A549 (cell line): ENCODE measurements at regions not wholly inside any gene's neighbourhood (a gene's known extent, or its start where the extent isn't known, plus 50 kb on each side); places are given as distances from the start of the nearest gene placed in this dataset.

ENCODE experiments used
- ATAC-seq, 2 experiments: fragments of 200-7000 bp in 1 of 2; fragments of >200 bp in 1 of 2; cut with Nextera tagmentation in 1 of 2; cut with Tn5 transposase in 1 of 2; 3 replicates each; pipeline versions ENCODE4 v1.8.0 to v1.9.1; 2018 to 2020; ENCODE audit warnings: mild to moderate bottlenecking in 1 of 2, moderate library complexity in 1 of 2
- CTCF ChIA-PET: fragments of 300-600 bp; sonication (Branson Sonifier 250); formaldehyde crosslinking; extraction: SDS; loops from one replicate; lab custom pipeline; 2021; ENCODE audit warnings: antibody characterized with exemption, inconsistent platforms; lab: Yijun Ruan, JAX
- POLR2A ChIA-PET: fragments of 350-600 bp; formaldehyde crosslinking; extraction: SDS; loops from one replicate; lab custom pipeline; 2021; ENCODE audit warnings: antibody characterized with exemption, inconsistent platforms; lab: Yijun Ruan, JAX
- DNase-seq, 2 experiments: peaks; one replicate each; pipeline versions ENCODE4 v3.0.0 to v3.0.0-alpha.2; 2011 to 2016; ENCODE audit warnings: low read depth in 1 of 2, low spot score in 1 of 2
- FAIRE-seq: peaks from 2 replicates; lab custom pipeline; 2011; peaks lifted over from hg19 to GRCh38; lab: Jason Lieb, UNC
- H3K27ac ChIP-seq, 2 experiments: fragments of >200 bp; sonication (Bioruptor Twin); formaldehyde crosslinking; 3 replicates each; pipeline ENCODE4 v1.5.1; 2016 to 2017
- H3K4me1 ChIP-seq: fragments of >200 bp; sonication (Bioruptor Twin); formaldehyde crosslinking; 3 replicates; pipeline ENCODE4 v1.6.1; 2016
- H3K4me2 ChIP-seq: fragments of >200 bp; sonication (Bioruptor Twin); formaldehyde crosslinking; 3 replicates; pipeline ENCODE4 v1.6.1; 2016
- H3K4me3 ChIP-seq: fragments of >200 bp; sonication (Bioruptor Twin); formaldehyde crosslinking; 3 replicates; pipeline ENCODE4 v1.5.1; 2016
- H3K9me3 ChIP-seq: fragments of >200 bp; sonication (Bioruptor Twin); formaldehyde crosslinking; 3 replicates; pipeline ENCODE4 v1.6.1; 2016
- CBX2 ChIP-seq: fragments of 200-600 bp; sonication (generic); IDR thresholded peaks from 2 replicates; pipeline ENCODE4 v1.6.1; 2016; ENCODE audit warnings: low read depth, mild to moderate bottlenecking, borderline replicate concordance
- CEBPB ChIP-seq, 2 experiments: fragments of >200 bp in 1 of 2; sonication (Bioruptor Twin) in 1 of 2; formaldehyde crosslinking in 1 of 2; IDR thresholded peaks; 2 replicates each; pipeline ENCODE4 v1.6.1; 2012 to 2016
- EHF ChIP-seq: fragments of 250-450 bp; sonication (Bioruptor Pico); IDR thresholded peaks from 2 replicates; pipeline ENCODE4 v1.5.0; 2020; ENCODE audit warnings: mild to moderate bottlenecking
- EHMT2 ChIP-seq: fragments of 200-600 bp; sonication (generic); IDR thresholded peaks from 2 replicates; pipeline ENCODE4 v1.6.1; 2016; ENCODE audit warnings: antibody characterized with exemption, low read depth, mild to moderate bottlenecking, moderate library complexity
- EP300 ChIP-seq, 2 experiments: fragments of >200 bp; sonication (Bioruptor Twin); formaldehyde crosslinking; IDR thresholded peaks; 2 replicates in 1 of 2; 3 replicates in 1 of 2; pipeline ENCODE4 v1.6.1; 2016 to 2017
- ESRRA ChIP-seq: fragments of 150-350 bp; IDR thresholded peaks from 2 replicates; pipeline ENCODE4 v1.6.1; 2014; ENCODE audit warnings: mild to moderate bottlenecking, low read length, borderline replicate concordance
- FOXS1 ChIP-seq: fragments of 250-450 bp; sonication (Bioruptor Pico); IDR thresholded peaks from 2 replicates; pipeline ENCODE4 v1.5.0; 2020; ENCODE audit warnings: mild to moderate bottlenecking, moderate library complexity
- HEYL ChIP-seq: fragments of 250-450 bp; sonication (Bioruptor Pico); IDR thresholded peaks from 2 replicates; pipeline ENCODE4 v1.8.0; 2021; ENCODE audit warnings: mild to moderate bottlenecking, moderate library complexity
- HOXA7 ChIP-seq: fragments of 250-450 bp; sonication (Bioruptor Pico); IDR thresholded peaks from 2 replicates; pipeline ENCODE4 v1.5.0; 2020; ENCODE audit warnings: mild to moderate bottlenecking, moderate library complexity
- JUN ChIP-seq, 2 experiments: fragments of >200 bp; sonication (Bioruptor Twin); formaldehyde crosslinking; IDR thresholded peaks; 2 replicates in 1 of 2; 3 replicates in 1 of 2; pipeline ENCODE4 v1.6.1; 2016 to 2017
- JUNB ChIP-seq: fragments of >200 bp; sonication (Bioruptor Twin); formaldehyde crosslinking; IDR thresholded peaks from 2 replicates; pipeline ENCODE4 v1.6.1; 2016
- KDM1A ChIP-seq: fragments of 200-600 bp; sonication (generic); IDR thresholded peaks from 2 replicates; pipeline ENCODE4 v1.6.1; 2016; ENCODE audit warnings: low read depth, mild to moderate bottlenecking
- KDM5A ChIP-seq: fragments of 200-600 bp; sonication (generic); IDR thresholded peaks from 2 replicates; pipeline ENCODE4 v1.6.1; 2016; ENCODE audit warnings: antibody characterized with exemption, mild to moderate bottlenecking
- MAZ ChIP-seq: fragments of 150-350 bp; IDR thresholded peaks from 2 replicates; pipeline ENCODE4 v1.6.1; 2014; ENCODE audit warnings: antibody characterized with exemption, low read depth, low read length, borderline replicate concordance
- MYC ChIP-seq: IDR thresholded peaks from 2 replicates; pipeline ENCODE4 v1.6.1; 2012; ENCODE audit warnings: mild to moderate bottlenecking, inconsistent platforms, low read length, improper control_type of control experiment, borderline replicate concordance
- NFE2L2 ChIP-seq: fragments of 150-350 bp; conservative IDR thresholded peaks from 2 replicates; pipeline ENCODE4 v1.6.1; 2014; ENCODE audit warnings: low read length
- NPAS2 ChIP-seq: fragments of 250-450 bp; sonication (Bioruptor Pico); IDR thresholded peaks from 2 replicates; pipeline ENCODE4 v1.8.0; 2022; ENCODE audit warnings: mild to moderate bottlenecking, moderate library complexity, borderline replicate concordance
- POLR2A ChIP-seq: IDR thresholded peaks from 2 replicates; pipeline ENCODE4 v1.6.1; 2012; ENCODE audit warnings: mild to moderate bottlenecking, low read length
- POLR2AphosphoS2 ChIP-seq: conservative IDR thresholded peaks from 2 replicates; pipeline ENCODE4 v1.6.1; 2012; ENCODE audit warnings: low read length, improper control_type of control experiment, inconsistent platforms
- RAD21 ChIP-seq, 2 experiments: fragments of >200 bp in 1 of 2; sonication (Bioruptor Twin) in 1 of 2; formaldehyde crosslinking in 1 of 2; IDR thresholded peaks in 1 of 2; conservative IDR thresholded peaks in 1 of 2; 2 replicates in 1 of 2; 3 replicates in 1 of 2; pipeline ENCODE4 v1.6.1; 2012 to 2018; ENCODE audit warnings: inconsistent platforms in 1 of 2
- RNF2 ChIP-seq: fragments of 200-600 bp; sonication (generic); IDR thresholded peaks from 2 replicates; pipeline ENCODE4 v1.6.1; 2016; ENCODE audit warnings: low read depth, mild to moderate bottlenecking, antibody characterized with exemption, moderate library complexity, borderline replicate concordance
- SREBF2 ChIP-seq: fragments of 450-650 bp; IDR thresholded peaks from 2 replicates; pipeline ENCODE4 v1.6.1; 2014; ENCODE audit warnings: mild to moderate bottlenecking, moderate library complexity
- ZFP36 ChIP-seq: fragments of 450-650 bp; IDR thresholded peaks from 2 replicates; pipeline ENCODE4 v1.6.1; 2014; ENCODE audit warnings: borderline replicate concordance; ENCODE audit not compliant: partially characterized antibody
- ZNF302 ChIP-seq: fragments of 250-450 bp; sonication (Bioruptor Pico); IDR thresholded peaks from 2 replicates; pipeline ENCODE4 v1.9.0; 2021; ENCODE audit warnings: inconsistent platforms, mild to moderate bottlenecking, moderate library complexity
- ZSCAN20 ChIP-seq: fragments of 250-450 bp; sonication (Bioruptor Pico); IDR thresholded peaks from 2 replicates; pipeline ENCODE4 v1.8.0; 2022; ENCODE audit warnings: mild to moderate bottlenecking, moderate library complexity
- WGBS: methylation state at CpG from one replicate; pipeline ENCODE4 v1.1.6; 2017; ENCODE audit errors: missing lambda C conversion rate; 5-methylcytosine and 5-hydroxymethylcytosine counted together
- TF ChIP-seq, protein P1 (sequence below): fragments of 450-650 bp; IDR thresholded peaks from 2 replicates; pipeline ENCODE4 v1.6.1; 2014; ENCODE audit warnings: antibody characterized with exemption
- TF ChIP-seq, protein P2 (sequence below): fragments of 200-600 bp; sonication (generic); IDR thresholded peaks from 2 replicates; pipeline ENCODE4 v1.6.1; 2016; ENCODE audit warnings: antibody characterized with exemption, mild to moderate bottlenecking, moderate library complexity
- TF ChIP-seq, protein P3 (sequence below): IDR thresholded peaks from 2 replicates; pipeline ENCODE4 v1.6.1; 2012; ENCODE audit warnings: low read depth, borderline replicate concordance
- TF ChIP-seq, protein P4 (sequence below): fragments of >200 bp; sonication (Bioruptor Twin); formaldehyde crosslinking; IDR thresholded peaks from 2 replicates; pipeline ENCODE4 v1.6.1; 2016

DNA sequence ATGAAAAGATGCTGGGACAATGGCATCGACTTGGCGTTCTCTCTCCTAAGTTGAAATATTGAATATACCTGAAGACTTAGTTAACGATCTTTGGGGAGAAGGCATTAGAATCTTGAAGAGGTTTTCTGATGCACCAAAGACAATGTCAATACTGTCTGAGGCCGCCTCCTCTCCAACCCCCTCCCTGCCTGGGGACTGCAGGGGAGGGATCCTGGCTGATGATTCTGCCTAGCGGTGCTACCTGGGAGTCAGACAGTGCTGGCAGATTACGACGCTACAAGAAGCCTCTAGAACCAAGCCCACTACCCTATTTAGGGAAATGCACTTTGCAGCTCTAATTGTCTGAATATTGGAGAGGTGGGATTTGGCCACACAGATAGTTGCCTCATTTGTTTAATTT lies 145.6 kb upstream of the HABP2 start:
- H3K4me2 ChIP-seq: no peak overlapping the region
- DNase-seq: no peak
- H3K9me3 ChIP-seq: no peaks in the 10 kb centered on the region
- TF ChIP-seq SREBF2 (no peak), KDM1A (no peak), CEBPB (IDR thresholded peaks at IDR 0.05) (no peak), MYC (no peak), JUN (IDR thresholded peaks at IDR 0.05) (no peak), EP300 (IDR thresholded peaks at IDR 0.05) (no peak), HOXA7 (no peak), ESRRA (no peak), FOXS1 (CRISPR knock-in tag) (no peak), ZNF302 (CRISPR knock-in tag) (no peak), EHF (CRISPR knock-in tag) (no peak), ZSCAN20 (CRISPR knock-in tag) (no peak), ZFP36 (no peak)
- TF ChIP-seq, protein P1, sequence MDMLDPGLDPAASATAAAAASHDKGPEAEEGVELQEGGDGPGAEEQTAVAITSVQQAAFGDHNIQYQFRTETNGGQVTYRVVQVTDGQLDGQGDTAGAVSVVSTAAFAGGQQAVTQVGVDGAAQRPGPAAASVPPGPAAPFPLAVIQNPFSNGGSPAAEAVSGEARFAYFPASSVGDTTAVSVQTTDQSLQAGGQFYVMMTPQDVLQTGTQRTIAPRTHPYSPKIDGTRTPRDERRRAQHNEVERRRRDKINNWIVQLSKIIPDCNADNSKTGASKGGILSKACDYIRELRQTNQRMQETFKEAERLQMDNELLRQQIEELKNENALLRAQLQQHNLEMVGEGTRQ: no peak
- ATAC-seq: no peak
- WGBS: 51% methylated on average over 7 of the region's 7 CpGs
- FAIRE-seq: no peak
- H3K27ac ChIP-seq: no peak overlapping the region
- ChIA-PET CTCF (no interaction called here), POLR2A (no interaction called here)
- no peak overlapping the region for H3K4me3 ChIP-seq
- H3K4me1 ChIP-seq: no peaks in the 10 kb centered on the region

DNA sequence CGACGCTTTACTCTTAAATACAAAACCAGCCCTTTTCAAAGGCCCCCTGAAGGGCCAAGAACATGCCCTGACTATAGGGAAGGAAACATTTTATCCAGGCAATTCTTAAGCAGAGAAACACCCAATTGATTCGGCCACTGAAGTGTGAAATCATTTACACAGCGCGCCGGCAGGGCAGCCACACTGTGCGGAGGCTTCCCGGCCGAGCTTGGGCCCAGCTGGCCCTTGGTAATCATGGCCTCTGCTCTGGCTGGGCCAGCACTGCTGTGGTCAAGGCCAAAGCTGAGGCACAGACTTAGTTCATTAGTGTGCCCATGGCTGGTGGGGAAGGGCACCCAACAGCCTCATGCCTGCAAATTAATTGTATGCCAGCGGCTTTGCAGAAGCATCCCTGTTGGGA lies 143.7 kb upstream of the HABP2 start:
- no peak overlapping the region for H3K27ac ChIP-seq
- ChIA-PET POLR2A (no interaction called here), CTCF (no interaction called here)
- DNase-seq (no peak), ATAC-seq (no peak), FAIRE-seq (no peak)
- no peaks in the 10 kb centered on the region for H3K4me1 ChIP-seq
- WGBS: 74% methylated on average over 10 of the region's 10 CpGs
- H3K9me3 ChIP-seq: no peaks in the 10 kb centered on the region
- H3K4me3 ChIP-seq: no peak overlapping the region
- no peak overlapping the region for H3K4me2 ChIP-seq
- TF ChIP-seq, protein P2, sequence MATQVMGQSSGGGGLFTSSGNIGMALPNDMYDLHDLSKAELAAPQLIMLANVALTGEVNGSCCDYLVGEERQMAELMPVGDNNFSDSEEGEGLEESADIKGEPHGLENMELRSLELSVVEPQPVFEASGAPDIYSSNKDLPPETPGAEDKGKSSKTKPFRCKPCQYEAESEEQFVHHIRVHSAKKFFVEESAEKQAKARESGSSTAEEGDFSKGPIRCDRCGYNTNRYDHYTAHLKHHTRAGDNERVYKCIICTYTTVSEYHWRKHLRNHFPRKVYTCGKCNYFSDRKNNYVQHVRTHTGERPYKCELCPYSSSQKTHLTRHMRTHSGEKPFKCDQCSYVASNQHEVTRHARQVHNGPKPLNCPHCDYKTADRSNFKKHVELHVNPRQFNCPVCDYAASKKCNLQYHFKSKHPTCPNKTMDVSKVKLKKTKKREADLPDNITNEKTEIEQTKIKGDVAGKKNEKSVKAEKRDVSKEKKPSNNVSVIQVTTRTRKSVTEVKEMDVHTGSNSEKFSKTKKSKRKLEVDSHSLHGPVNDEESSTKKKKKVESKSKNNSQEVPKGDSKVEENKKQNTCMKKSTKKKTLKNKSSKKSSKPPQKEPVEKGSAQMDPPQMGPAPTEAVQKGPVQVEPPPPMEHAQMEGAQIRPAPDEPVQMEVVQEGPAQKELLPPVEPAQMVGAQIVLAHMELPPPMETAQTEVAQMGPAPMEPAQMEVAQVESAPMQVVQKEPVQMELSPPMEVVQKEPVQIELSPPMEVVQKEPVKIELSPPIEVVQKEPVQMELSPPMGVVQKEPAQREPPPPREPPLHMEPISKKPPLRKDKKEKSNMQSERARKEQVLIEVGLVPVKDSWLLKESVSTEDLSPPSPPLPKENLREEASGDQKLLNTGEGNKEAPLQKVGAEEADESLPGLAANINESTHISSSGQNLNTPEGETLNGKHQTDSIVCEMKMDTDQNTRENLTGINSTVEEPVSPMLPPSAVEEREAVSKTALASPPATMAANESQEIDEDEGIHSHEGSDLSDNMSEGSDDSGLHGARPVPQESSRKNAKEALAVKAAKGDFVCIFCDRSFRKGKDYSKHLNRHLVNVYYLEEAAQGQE: no peak
- TF ChIP-seq ZNF302 (CRISPR knock-in tag): no peak
- no peak for TF ChIP-seq EHMT2
- TF ChIP-seq JUN (IDR thresholded peaks at IDR 0.05): no peak
- TF ChIP-seq SREBF2: no peak
- no peak for TF ChIP-seq POLR2A
- TF ChIP-seq RAD21 (conservative IDR thresholded peaks at IDR 0.05 in 1 of 2, IDR thresholded peaks at IDR 0.05 in 1 of 2): no peak
- no peak for TF ChIP-seq POLR2AphosphoS2
- TF ChIP-seq NFE2L2: no peak
- no peak for TF ChIP-seq CBX2
- TF ChIP-seq JUNB: no peak
- TF ChIP-seq MAZ: no peak
- TF ChIP-seq KDM5A: no peak
- no peak for TF ChIP-seq RNF2
- TF ChIP-seq, protein P3, sequence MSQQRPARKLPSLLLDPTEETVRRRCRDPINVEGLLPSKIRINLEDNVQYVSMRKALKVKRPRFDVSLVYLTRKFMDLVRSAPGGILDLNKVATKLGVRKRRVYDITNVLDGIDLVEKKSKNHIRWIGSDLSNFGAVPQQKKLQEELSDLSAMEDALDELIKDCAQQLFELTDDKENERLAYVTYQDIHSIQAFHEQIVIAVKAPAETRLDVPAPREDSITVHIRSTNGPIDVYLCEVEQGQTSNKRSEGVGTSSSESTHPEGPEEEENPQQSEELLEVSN: no peak
- TF ChIP-seq, protein P4, sequence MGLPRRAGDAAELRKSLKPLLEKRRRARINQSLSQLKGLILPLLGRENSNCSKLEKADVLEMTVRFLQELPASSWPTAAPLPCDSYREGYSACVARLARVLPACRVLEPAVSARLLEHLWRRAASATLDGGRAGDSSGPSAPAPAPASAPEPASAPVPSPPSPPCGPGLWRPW: no peak
- no peak for TF ChIP-seq MYC
- TF ChIP-seq HEYL (CRISPR knock-in tag): no peak
- TF ChIP-seq NPAS2 (CRISPR knock-in tag): no peak
